ENCODE measurements at regions not wholly inside any gene's neighbourhood (a gene's known extent, or its start where the extent isn't known, plus 50 kb on each side); places are given as distances from the start of the nearest gene placed in this dataset.

DNA sequence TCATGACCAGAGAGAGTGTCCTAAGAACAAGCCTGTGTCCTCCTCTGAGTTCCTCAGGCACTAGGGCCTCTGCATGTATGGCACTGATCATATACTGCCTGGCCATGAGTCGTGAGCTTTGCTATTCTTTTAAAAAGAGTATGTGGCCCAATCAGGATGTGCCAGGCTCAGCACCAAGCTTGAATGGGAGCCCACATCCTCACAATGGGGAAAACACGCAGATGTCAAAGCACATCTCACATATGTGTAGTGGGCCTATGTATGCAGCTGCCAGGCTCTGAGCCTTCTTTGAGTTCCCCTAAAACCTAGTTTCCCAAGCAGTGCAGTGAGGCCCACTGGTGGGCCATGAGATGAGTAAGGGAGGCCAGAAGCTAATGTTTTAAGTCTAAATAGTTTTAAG lies 69.9 kb upstream of the SLC1A4 start:
- TF ChIP-seq, protein P1, sequence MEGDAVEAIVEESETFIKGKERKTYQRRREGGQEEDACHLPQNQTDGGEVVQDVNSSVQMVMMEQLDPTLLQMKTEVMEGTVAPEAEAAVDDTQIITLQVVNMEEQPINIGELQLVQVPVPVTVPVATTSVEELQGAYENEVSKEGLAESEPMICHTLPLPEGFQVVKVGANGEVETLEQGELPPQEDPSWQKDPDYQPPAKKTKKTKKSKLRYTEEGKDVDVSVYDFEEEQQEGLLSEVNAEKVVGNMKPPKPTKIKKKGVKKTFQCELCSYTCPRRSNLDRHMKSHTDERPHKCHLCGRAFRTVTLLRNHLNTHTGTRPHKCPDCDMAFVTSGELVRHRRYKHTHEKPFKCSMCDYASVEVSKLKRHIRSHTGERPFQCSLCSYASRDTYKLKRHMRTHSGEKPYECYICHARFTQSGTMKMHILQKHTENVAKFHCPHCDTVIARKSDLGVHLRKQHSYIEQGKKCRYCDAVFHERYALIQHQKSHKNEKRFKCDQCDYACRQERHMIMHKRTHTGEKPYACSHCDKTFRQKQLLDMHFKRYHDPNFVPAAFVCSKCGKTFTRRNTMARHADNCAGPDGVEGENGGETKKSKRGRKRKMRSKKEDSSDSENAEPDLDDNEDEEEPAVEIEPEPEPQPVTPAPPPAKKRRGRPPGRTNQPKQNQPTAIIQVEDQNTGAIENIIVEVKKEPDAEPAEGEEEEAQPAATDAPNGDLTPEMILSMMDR (IDR thresholded peaks at IDR 0.05; ENCODE audit: low read depth, low read length), result no peak
- TF ChIP-seq EZH2phosphoT487 (IDR thresholded peaks at IDR 0.05; ENCODE audit: low read depth), result no peak
